ENCODE measurements at regions not wholly inside any gene's neighbourhood (a gene's known extent, or its start where the extent isn't known, plus 50 kb on each side); places are given as distances from the start of the nearest gene placed in this dataset.

DNA sequence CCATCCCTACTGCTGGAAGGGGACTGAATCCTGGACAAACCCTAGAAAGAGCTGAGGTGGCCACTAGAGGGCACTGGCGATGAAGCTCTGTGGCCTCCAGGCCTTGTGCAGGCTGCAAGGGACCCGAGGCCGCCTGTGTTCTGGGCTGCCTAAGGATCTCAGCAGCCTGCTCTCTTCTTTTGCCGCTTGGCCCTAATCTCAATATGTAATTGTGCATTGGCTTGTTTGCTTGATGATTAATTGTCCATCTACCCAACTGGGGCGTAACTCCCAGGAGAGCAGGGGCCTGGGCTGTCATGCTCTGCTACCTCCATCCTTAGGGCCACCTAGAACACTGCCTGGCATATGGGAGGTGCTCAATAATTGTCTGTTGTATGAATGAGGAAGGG lies 73.8 kb downstream of the SYNE3 start (continued):
- TF ChIP-seq, protein P1, sequence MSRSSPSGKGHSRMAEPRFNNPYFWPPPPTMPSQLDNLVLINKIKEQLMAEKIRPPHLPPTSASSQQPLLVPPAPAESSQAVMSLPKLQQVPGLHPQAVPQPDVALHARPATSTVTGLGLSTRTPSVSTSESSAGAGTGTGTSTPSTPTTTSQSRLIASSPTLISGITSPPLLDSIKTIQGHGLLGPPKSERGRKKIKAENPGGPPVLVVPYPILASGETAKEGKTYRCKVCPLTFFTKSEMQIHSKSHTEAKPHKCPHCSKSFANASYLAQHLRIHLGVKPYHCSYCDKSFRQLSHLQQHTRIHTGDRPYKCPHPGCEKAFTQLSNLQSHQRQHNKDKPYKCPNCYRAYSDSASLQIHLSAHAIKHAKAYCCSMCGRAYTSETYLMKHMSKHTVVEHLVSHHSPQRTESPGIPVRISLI (CRISPR knock-in tag; IDR thresholded peaks at IDR 0.05; ENCODE audit: borderline replicate concordance): no peak
- TF ChIP-seq, protein P2, sequence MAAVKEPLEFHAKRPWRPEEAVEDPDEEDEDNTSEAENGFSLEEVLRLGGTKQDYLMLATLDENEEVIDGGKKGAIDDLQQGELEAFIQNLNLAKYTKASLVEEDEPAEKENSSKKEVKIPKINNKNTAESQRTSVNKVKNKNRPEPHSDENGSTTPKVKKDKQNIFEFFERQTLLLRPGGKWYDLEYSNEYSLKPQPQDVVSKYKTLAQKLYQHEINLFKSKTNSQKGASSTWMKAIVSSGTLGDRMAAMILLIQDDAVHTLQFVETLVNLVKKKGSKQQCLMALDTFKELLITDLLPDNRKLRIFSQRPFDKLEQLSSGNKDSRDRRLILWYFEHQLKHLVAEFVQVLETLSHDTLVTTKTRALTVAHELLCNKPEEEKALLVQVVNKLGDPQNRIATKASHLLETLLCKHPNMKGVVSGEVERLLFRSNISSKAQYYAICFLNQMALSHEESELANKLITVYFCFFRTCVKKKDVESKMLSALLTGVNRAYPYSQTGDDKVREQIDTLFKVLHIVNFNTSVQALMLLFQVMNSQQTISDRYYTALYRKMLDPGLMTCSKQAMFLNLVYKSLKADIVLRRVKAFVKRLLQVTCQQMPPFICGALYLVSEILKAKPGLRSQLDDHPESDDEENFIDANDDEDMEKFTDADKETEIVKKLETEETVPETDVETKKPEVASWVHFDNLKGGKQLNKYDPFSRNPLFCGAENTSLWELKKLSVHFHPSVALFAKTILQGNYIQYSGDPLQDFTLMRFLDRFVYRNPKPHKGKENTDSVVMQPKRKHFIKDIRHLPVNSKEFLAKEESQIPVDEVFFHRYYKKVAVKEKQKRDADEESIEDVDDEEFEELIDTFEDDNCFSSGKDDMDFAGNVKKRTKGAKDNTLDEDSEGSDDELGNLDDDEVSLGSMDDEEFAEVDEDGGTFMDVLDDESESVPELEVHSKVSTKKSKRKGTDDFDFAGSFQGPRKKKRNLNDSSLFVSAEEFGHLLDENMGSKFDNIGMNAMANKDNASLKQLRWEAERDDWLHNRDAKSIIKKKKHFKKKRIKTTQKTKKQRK (IDR thresholded peaks at IDR 0.05; ENCODE audit: low read length): no peak
- no peak for TF ChIP-seq ZNF720 (CRISPR knock-in tag; IDR thresholded peaks at IDR 0.05)
- TF ChIP-seq, protein P3, sequence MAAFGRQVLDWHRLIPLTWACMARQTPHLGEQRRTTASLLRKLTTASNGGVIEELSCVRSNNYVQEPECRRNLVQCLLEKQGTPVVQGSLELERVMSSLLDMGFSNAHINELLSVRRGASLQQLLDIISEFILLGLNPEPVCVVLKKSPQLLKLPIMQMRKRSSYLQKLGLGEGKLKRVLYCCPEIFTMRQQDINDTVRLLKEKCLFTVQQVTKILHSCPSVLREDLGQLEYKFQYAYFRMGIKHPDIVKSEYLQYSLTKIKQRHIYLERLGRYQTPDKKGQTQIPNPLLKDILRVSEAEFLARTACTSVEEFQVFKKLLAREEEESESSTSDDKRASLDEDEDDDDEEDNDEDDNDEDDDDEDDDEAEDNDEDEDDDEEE (CRISPR knock-in tag; IDR thresholded peaks at IDR 0.05): no peak
- TF ChIP-seq, protein P4, sequence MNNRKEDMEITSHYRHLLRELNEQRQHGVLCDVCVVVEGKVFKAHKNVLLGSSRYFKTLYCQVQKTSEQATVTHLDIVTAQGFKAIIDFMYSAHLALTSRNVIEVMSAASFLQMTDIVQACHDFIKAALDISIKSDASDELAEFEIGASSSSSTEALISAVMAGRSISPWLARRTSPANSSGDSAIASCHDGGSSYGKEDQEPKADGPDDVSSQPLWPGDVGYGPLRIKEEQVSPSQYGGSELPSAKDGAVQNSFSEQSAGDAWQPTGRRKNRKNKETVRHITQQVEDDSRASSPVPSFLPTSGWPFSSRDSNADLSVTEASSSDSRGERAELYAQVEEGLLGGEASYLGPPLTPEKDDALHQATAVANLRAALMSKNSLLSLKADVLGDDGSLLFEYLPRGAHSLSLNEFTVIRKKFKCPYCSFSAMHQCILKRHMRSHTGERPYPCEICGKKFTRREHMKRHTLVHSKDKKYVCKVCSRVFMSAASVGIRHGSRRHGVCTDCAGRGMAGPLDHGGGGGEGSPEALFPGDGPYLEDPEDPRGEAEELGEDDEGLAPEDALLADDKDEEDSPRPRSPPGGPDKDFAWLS (CRISPR knock-in tag; IDR thresholded peaks at IDR 0.05; ENCODE audit: borderline replicate concordance): no peak
- no peak for TF ChIP-seq SOX13 (IDR thresholded peaks at IDR 0.05)
- TF ChIP-seq SOX13 (CRISPR knock-in tag; conservative IDR thresholded peaks at IDR 0.05 in 1 of 2, IDR thresholded peaks at IDR 0.05 in 1 of 2): 0 out of 4 replicates have a peak, but pooled peaks of 1 of the 2 experiments have one; percentile 19
- no peak for TF ChIP-seq TOE1 (CRISPR knock-in tag; IDR thresholded peaks at IDR 0.05)
- no peak for TF ChIP-seq SP5 (CRISPR knock-in tag; IDR thresholded peaks at IDR 0.05; ENCODE audit: borderline replicate concordance, low read depth)
- no peak for TF ChIP-seq HMGA1 (CRISPR knock-in tag; conservative IDR thresholded peaks at IDR 0.05)
- no peak for TF ChIP-seq ZNF629 (CRISPR knock-in tag; conservative IDR thresholded peaks at IDR 0.05)
- TF ChIP-seq ZSCAN31 (CRISPR knock-in tag; IDR thresholded peaks at IDR 0.05; ENCODE audit: low read depth): no peak
- no peak for TF ChIP-seq NFYB (CRISPR knock-in tag; IDR thresholded peaks at IDR 0.05)
- TF ChIP-seq KDM2A (CRISPR knock-in tag; IDR thresholded peaks at IDR 0.05; ENCODE audit: borderline replicate concordance, low read depth): peak; percentile 47; the same call in 1 of the 2 replicates
- TF ChIP-seq ZNF20 (CRISPR knock-in tag; IDR thresholded peaks at IDR 0.05): no peak
- no peak; the same call in 1 of the 2 replicates for TF ChIP-seq FOXO1 (CRISPR knock-in tag; IDR thresholded peaks at IDR 0.05)
- TF ChIP-seq HNRNPUL1 (IDR thresholded peaks at IDR 0.05; ENCODE audit: low read depth, low read length): no peak
- TF ChIP-seq PAX8 (CRISPR knock-in tag; IDR thresholded peaks at IDR 0.05; ENCODE audit: borderline replicate concordance): no peak
- TF ChIP-seq ZNF430 (CRISPR knock-in tag; IDR thresholded peaks at IDR 0.05): 0 out of 2 replicates have a peak, but pooled peaks have one; percentile 28
- no peak for TF ChIP-seq TBX2 (CRISPR knock-in tag; IDR thresholded peaks at IDR 0.05; ENCODE audit: borderline replicate concordance)
- no peak for TF ChIP-seq SALL2 (CRISPR knock-in tag; IDR thresholded peaks at IDR 0.05)
- TF ChIP-seq E2F5 (CRISPR knock-in tag; conservative IDR thresholded peaks at IDR 0.05): no peak

Measured in HepG2 (cell line).